NOMO-1 treated with DMSO at 0.1 percent for 48 hours (cell line): ENCODE measurements at regions not wholly inside any gene's neighbourhood (a gene's known extent, or its start where the extent isn't known, plus 50 kb on each side); places are given as distances from the start of the nearest gene placed in this dataset.
A peak's percentile ranks its signal among the peaks of the same experiment; 100 is the strongest.

Experiments
- DNase-seq: peaks from one replicate; lab custom pipeline; 2025; ENCODE audit not compliant: unreplicated experiment; lab: John Stamatoyannopoulos, UW

DNA sequence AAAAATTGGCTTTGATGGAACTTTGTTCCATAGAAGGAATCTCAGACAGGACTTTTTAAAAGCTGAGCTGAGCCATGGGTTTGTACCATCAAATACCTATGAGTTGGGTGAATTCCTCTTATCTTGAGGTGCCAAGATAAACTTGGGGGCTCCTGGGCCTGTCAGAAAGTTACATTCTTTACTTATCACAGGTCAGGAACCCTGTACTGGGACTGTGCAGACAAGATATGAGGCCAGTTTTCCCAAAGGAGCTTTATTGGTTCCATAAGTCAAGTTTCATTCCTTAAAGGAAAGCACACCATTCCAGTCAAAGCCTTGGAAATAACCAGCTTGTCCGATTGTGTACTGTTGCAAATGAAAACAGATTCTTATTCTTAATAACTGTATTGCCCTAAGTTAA lies 72.4 kb upstream of the PACRGL start:
- no peak for DNase-seq

DNA sequence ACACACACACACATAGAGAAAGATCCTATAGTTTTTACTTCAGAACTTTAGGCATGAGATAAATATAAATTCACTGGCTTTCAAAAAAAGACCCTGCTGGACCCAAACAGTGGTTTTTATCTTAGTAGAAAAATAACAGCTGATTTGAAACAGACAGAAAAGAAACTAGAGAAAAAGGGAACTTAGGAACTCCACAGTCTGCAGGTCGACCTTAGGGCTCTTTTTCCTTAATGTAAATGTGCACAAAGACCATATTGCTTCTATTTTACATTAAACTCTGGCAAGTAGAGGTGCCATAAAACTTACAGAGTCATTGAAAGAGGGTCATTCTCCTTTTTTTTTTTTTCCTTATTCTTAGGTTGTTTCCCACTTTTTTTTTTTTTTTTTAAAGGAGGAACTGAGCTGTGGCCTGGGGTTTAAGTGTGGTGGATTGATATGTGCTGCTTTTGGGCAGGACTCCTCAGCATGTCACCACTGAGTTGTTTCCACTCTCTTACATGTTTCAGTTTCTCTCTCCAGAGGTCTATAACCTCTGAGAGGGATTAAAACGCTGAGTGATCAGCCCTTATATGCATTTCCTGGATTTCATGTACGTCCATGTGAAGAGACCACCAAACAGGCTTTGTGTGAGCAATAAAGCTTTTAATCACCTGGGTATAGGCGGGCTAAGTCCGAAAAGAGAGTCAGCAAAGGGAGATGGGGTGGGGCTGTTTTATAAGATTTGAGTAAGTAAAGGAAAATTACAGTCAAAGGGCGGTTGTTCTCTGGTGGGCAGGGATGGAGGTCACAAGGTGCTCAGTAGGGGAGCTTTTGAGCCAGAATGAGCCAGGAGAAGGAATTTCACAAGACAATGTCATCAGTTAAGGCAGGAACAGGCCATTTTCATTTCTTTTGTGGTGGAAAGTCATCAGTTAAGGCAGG lies 70.8 kb upstream of the PACRGL start:
- DNase-seq = peak; percentile 76

DNA sequence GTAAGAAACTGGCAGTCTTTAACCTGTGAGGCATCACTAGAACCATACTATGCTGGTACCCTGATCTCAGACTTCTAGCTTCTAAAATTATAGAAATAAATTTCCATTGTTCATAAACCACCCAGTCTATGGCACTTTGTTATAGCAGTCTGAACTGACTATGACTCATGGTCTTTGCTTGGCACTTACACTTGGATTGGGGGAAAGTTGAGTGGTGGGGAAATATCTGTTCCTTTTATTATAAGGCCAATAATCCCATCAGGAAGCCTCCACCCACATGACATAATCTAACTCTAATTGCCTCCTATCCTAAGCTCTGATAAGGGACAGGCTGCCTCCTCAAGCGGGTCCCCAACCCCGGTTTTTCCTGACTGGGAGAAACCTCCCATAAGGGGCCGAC lies 61.4 kb upstream of the PACRGL start:
- no peak for DNase-seq

DNA sequence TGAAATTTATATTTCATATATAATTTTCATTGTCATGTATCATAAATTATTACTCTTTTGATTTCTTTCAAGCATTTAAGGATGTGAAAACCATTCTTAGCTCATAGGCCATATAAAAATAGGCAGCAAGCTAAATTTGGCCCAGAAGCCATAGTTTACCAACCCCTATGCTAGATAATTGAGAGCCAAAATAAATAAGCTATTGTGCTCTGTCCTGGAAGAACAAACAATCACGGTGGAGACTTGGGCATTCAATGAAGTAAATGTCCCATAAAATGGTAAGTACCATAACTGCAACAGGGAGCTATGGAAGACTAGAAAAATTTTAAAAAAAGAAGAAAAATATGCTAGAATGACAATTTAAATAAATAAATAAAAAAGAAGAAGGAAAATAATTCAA lies 60.9 kb upstream of the PACRGL start:
- DNase-seq = no peak

DNA sequence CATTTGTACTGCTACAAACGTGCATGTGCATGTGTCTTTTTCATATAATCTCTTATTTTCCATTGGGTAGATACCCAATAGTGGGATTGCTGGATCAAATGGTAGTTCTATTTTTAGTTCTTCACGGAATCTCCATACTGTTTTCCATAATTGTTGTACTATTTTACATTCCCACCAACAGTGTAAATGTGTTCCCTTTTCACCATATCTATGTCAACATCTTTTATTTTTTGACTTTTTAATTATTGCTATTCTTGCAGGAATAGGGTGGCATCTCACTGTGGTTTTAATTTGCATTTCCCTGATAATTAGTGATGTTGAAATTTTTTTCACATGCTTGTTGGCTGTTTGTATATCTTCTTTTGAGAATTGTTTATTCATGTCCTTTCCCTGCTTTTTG lies 59.3 kb upstream of the PACRGL start:
- DNase-seq = no peak

DNA sequence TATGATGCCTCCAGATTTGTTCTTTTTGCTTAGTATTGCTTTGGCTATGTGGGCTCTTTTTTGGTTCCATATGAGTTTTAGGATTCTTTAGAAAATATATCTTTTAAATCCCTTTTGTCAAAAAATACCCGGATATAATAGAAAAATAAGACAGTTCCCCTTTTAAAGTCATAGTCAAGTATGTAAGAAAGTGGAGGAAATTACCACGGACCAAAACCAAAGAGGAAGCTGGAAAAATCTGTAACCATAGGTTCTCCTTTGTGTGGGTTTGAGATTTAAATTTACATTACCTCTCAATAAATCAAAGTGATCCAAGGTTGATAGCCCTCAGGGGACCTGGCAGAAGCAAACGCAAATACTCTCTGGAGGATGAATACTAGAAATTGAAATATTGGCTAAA lies 58.3 kb upstream of the PACRGL start:
- peak; percentile 87 for DNase-seq

DNA sequence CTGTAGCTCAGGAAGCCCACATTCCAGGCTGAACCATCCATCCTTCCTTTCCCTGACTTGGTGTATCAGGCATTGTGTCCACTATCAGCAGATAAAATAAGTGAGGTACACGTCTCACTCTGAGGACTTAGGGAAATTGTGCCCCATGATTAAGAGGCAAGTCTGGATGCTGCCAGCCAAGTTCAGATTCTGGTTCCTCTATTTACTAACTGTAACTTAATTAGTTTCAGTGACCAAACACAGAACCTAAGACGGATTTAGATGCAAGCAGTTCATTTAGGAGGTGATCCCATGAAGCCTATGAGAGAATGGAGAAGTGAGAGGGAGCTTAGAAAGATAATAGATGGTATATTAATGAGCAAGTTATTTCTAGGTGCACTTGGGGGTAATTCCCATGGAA lies 56.6 kb upstream of the PACRGL start:
- peak; percentile 88 for DNase-seq

DNA sequence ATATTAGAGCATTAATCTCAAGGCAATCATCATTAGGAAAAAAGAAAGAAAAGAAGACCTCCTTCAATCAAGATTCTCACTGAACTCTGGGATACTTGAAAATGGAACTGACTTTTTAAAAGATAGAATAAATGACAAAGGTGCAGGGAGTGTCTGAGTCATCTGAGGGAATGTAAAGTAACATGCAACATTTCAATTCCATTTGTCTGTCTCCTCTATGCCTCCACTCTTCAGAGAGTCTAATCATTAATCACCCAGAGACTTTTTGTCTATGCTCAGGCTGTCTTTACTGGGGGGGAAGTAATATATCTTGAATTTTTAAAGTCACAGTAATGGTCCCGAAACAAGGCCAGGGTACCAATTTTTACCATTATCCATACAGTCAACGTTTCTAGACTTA lies 55.0 kb upstream of the PACRGL start:
- no peak for DNase-seq

DNA sequence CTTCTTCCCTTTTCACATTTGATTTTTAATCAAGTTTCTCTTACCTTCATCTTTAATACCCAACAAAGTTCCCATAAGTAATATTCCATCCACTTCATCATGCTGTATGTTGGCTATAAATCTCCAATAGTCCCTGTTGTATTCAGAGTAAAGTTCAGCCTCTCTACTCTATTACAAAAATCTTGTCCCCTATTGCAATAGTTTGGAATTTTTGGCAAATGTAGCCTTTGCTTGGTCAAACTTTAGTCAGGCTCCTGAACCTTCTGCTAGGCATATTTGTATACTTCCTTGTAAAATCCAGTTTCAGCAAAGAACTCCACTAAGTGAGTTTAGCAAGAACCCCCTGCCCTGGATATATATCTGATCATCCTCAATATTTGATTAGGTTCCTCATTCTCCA lies 54.0 kb upstream of the PACRGL start:
- no peak for DNase-seq
